Activated CD8-positive, alpha-beta memory T cell treated with anti-CD3 and anti-CD28 coated beads for 1 hour (primary cell): ENCODE measurements at regions not wholly inside any gene's neighbourhood (a gene's known extent, or its start where the extent isn't known, plus 50 kb on each side); places are given as distances from the start of the nearest gene placed in this dataset.

Experiments
- DNase-seq, 2 donors: peaks; one replicate each; pipeline ENCODE4 v3.0.0-alpha.2; 2020; ENCODE audit warnings: low read depth in 1 of 2; ENCODE audit errors: extremely low read depth in 1 of 2

GRCh38 chr7:82567841-82568240, 124.3 kb upstream of the CACNA2D1 start:
- DNase-seq = no peak

- no peak for DNase-seq
Measured at GRCh38 chr7:82567356-82567755, 123.8 kb upstream of the CACNA2D1 start.

- no peak for DNase-seq
Measured at GRCh38 chr7:82566752-82567151, 123.2 kb upstream of the CACNA2D1 start.

- no peak for DNase-seq
Measured at GRCh38 chr7:82562716-82563404, 119.3 kb upstream of the CACNA2D1 start.

DNA sequence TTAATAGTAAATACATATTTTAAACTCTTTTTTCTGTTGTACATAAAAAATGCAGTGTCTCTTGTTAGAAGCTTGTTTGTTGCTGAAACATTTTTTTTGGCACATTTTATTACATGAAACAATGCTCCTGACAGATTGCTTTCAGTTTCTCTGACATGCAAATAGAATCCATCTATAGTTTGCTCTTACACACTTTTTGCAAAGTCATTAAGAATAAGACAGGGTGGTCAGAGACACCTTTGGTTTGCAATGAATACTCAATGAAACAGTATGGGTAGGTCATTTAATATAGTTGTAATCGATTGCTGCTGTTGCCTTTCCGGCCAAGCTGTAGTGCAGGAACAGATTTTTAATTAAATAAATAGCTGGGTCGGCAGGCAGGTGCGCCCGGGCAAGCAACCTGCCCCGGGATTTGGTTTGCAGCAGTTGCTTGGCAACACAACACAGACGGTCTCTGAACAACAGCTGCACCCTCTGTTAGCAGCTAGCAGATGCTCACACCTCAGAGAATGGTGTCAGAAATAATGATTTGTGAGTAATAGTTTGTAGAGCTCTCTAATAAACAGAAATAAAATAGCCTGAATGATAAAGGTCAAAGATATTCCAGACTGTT, 115.7 kb upstream of the CACNA2D1 start:
- no peak for DNase-seq

- DNase-seq = no peak
Measured at GRCh38 chr7:82549616-82550285, 106.2 kb upstream of the CACNA2D1 start.

GRCh38 chr7:82548141-82548688, 104.6 kb upstream of the CACNA2D1 start:
- no peak for DNase-seq

- no peak for DNase-seq
Measured at GRCh38 chr7:82542665-82543064, 99.1 kb upstream of the CACNA2D1 start.

GRCh38 chr7:82539969-82540368, 96.4 kb upstream of the CACNA2D1 start:
- no peak for DNase-seq

DNA sequence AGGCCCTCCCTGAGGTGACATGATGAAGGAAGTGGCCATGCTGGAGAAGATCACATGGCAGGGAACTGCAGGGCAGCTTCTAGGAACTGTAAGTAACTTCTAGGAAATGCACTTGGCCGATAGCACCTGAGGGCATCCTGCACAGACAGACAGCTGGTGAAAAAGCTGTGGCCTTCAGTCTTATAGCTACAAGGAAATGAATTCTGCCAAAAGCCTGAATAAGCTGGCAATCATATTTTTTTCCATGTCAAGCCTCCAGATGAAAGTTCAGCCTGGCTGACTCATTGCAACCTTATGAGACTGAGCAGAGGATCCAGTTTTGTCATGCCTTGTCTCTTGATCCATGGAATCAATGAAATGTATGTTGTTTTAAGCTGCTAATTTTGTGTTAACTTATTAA, 91.1 kb upstream of the CACNA2D1 start:
- no peak for DNase-seq

- no peak for DNase-seq
Measured at GRCh38 chr7:82530361-82530760, 86.8 kb upstream of the CACNA2D1 start.

DNA sequence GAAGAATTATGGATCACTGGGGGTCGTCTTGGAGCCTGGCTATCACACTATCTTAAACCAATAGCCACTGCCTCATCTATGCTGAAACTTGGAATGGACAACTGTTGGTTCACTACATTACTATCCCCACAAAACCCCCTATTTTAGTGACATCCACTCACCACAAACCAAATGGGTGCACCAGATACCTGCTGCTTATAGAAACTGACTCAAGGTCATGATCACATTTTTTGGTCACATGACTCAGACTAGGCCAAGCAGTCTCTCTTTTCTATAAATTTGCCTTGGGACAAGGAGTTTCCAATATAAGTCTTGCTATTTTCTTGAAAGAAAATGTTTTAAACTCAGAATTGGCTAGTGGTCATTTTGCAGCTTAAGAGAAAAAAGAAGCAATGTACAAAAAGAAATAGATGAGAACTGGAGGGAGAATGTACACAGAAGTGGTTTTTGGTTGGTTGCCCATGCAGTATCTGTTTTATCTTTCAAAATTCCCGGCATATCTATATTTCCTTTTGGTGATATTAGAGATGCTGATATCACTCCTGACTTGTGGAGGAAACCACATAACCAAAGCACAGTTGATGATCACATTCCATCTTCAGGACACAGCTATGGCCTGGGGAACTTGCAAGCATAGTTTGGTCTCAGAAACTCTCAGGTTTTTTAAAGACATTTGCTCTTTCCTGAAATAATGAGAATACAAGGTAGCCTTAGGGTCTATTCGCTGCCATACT, 85.2 kb upstream of the CACNA2D1 start:
- DNase-seq = no peak

GRCh38 chr7:82527851-82528250, 84.3 kb upstream of the CACNA2D1 start:
- no peak for DNase-seq

DNA sequence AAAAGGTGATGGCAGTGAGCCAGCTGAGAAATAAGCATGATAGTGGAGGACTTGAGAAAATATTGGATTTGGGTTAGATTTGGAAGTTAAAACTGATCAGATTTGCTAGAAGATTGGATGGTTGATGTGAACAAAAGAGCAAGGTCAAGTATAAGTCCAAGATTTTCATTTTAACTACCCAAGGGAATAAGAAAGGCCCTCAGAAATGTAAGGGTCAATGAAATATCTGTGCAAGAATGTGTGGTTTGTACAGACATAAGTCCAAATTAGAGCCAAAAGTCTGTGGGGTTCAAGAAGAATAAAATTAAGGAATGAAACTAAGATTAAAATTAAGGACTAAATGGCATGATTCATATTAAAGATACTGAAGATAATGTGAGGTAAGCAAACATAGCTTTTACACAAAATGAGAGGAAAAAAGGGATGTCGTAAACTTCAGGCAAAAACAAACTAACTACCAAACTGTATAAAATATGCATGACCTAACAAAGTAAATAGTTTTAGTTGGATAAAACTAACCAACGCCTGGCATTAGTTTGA, 78.4 kb upstream of the CACNA2D1 start:
- no peak for DNase-seq

DNA sequence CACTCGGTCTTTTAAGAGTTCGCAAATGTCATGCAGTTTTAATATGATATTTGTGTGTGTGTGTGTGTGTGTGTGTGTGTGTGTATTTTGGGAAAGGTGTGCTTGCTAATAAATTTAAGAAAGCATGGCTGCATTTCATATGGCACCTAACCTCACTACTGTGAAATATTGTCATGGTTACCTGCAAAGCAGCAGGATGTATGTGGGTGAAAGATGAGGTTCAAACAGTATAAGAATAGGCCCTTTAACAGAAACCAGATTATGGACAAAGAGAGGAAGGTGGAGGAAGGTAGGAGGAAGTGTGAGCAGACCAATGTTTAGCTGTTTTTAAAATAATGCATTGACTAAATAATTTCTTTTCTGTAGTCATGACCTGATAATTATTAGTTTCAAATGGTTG, 73.5 kb upstream of the CACNA2D1 start:
- no peak for DNase-seq

GRCh38 chr7:82511542-82511941, 68.0 kb upstream of the CACNA2D1 start:
- no peak for DNase-seq

DNA sequence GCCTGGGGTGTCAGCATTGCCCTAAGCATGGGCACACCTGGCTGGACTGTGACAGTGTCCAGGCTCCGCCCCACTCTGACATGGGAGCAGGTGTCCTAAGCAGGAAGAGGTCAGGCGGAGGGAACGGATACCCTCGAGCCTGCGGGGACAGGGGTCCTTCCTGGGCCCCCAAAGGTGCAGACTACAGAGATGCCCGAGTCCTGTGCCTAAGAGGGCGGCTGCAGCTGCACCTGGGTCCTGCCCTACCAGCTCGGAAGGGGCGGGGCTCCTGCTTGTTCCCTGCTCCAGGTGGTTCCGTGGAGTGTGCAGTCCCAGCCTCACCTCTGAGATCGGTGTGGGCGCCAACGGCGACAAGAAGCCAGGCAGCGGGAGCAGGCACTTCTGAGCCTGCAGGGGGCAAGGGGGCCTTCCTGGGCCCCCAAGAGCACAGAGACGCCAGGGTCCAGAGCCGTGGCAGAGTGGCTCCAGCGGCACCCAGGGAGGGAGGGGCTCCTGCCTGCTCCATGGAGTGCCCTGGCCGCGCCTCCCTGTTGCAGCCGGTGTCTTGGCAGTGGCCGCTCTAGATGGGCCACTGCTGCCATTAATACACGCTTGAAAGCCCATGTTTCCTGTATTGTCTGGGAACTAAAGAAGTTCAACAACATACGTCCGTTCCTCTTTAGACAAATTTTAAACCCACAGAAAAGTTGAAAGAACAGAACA, 64.5 kb upstream of the CACNA2D1 start:
- DNase-seq = no peak

DNA sequence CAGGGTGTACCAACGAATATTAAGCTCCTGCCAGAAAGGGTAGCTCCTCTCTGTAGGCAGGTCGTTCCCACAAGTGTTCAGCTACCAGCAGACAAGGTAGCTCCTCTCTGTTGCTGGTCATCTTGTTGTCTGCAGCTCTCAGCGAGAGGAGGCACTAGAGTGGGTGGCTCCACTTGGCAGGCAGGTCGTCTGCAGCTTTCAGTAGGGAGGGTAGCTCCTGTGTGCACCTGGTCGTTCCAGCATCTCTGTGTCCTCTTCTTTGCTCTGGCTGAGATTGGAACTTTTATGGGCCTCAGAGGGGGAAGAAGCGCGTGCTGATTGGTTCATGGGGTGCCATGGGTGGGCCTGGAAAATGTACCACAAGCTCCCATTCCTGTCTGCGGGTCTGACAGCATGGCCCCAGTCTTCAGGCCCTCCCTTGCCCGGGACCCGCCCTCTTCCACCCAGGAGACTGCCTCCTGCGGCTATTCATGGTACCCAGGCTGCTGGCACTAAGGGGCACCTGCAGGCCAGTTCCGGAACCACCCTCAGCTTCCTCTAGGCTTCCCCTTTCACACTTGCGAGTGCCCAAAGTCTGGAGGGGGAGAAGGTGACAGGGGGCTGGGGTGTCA, 63.9 kb upstream of the CACNA2D1 start:
- DNase-seq = no peak

- DNase-seq = no peak
Measured at GRCh38 chr7:82506702-82507101, 63.1 kb upstream of the CACNA2D1 start.

- no peak for DNase-seq
Measured at GRCh38 chr7:82506208-82506607, 62.6 kb upstream of the CACNA2D1 start.
